H1 (cell line): ENCODE measurements at regions not wholly inside any gene's neighbourhood (a gene's known extent, or its start where the extent isn't known, plus 50 kb on each side); places are given as distances from the start of the nearest gene placed in this dataset.

Experiments
- CTCF ChIA-PET: fragments of 300-600 bp; sonication (Branson Sonifier 250); formaldehyde crosslinking; loops from one replicate; lab custom pipeline; 2021; ENCODE audit not compliant: partially characterized antibody; lab: Charles Lee
- POLR2A ChIA-PET: fragments of 300-600 bp; sonication (Branson Sonifier 250); formaldehyde crosslinking; loops from one replicate; lab custom pipeline; 2021; ENCODE audit warnings: inconsistent platforms; ENCODE audit not compliant: partially characterized antibody; lab: Charles Lee
- DNase-seq, 2 experiments: peaks; one replicate each; pipeline versions ENCODE4 v3.0.0 to v3.0.0-alpha.2; 2010 to 2022; ENCODE audit warnings: low spot score in 2 of 2, low read depth in 1 of 2, mixed read lengths in 1 of 2
- FAIRE-seq: peaks from 2 replicates; lab custom pipeline; 2011; peaks lifted over from hg19 to GRCh38; lab: Jason Lieb, UNC
- H2AFZ ChIP-seq: 2 replicates; pipeline ENCODE4 v1.8.1; 2012; ENCODE audit warnings: low read length, inconsistent platforms
- H2AK5ac ChIP-seq: 2 replicates; pipeline ENCODE4 v1.6.1; 2013; ENCODE audit warnings: low read depth, low read length
- H2BK120ac ChIP-seq: replicated peaks from 2 replicates; pipeline ENCODE3; 2013; ENCODE audit warnings: low read depth, low read length, inconsistent platforms
- H2BK12ac ChIP-seq: 2 replicates; pipeline ENCODE4 v1.6.1; 2013; ENCODE audit warnings: low read depth, low read length
- H2BK15ac ChIP-seq: 2 replicates; pipeline ENCODE4 v1.6.1; 2013; ENCODE audit warnings: low read length
- H2BK20ac ChIP-seq: 2 replicates; pipeline ENCODE4 v1.6.1; 2013; ENCODE audit warnings: low read length
- H2BK5ac ChIP-seq: 2 replicates; pipeline ENCODE4 v1.6.1; 2013; ENCODE audit warnings: low read depth, low read length
- H3K14ac ChIP-seq: 2 replicates; pipeline ENCODE4 v1.6.1; 2013; ENCODE audit warnings: inconsistent platforms; ENCODE audit not compliant: insufficient read length
- H3K18ac ChIP-seq: 2 replicates; pipeline ENCODE4 v1.6.1; 2013; ENCODE audit warnings: low read length; ENCODE audit errors: extremely low read depth
- H3K23ac ChIP-seq: 2 replicates; pipeline ENCODE4 v1.6.1; 2013; ENCODE audit warnings: inconsistent platforms; ENCODE audit not compliant: insufficient read length
- H3K23me2 ChIP-seq: 2 replicates; pipeline ENCODE4 v1.6.1; 2013; ENCODE audit warnings: low read depth, low read length
- H3K27ac ChIP-seq: 2 replicates; pipeline ENCODE4 v1.6.1; 2011; ENCODE audit warnings: low read depth, low read length, inconsistent platforms
- H3K27me3 ChIP-seq, 4 experiments: replicated peaks in 1 of 4; 1 replicate in 1 of 4; 2 replicates in 3 of 4; pipeline versions ENCODE4 v1.6.1 to v1.8.1; 2011 to 2013; ENCODE audit warnings: low read length in 3 of 4, mild to moderate bottlenecking in 3 of 4, inconsistent platforms in 2 of 4, mixed read lengths in 2 of 4, moderate library complexity in 1 of 4; ENCODE audit not compliant: control insufficient read depth in 3 of 4, insufficient read depth in 3 of 4; ENCODE audit errors: extremely low read depth in 1 of 4
- H3K36me3 ChIP-seq, 4 experiments: 2 replicates each; pipeline versions ENCODE4 v1.6.1 to v1.8.1; 2011 to 2013; ENCODE audit warnings: mild to moderate bottlenecking in 4 of 4, low read length in 3 of 4, moderate library complexity in 2 of 4, control low read depth in 1 of 4, inconsistent platforms in 1 of 4; ENCODE audit not compliant: insufficient read depth in 4 of 4, control insufficient read depth in 2 of 4
- H3K4ac ChIP-seq: replicated peaks from 2 replicates; pipeline ENCODE3; 2013; ENCODE audit warnings: low read length, low read depth, mixed read lengths, inconsistent platforms; ENCODE audit not compliant: insufficient read length
- H3K4me1 ChIP-seq, 4 experiments: replicated peaks in 1 of 4; 1 replicate in 1 of 4; 2 replicates in 3 of 4; pipeline versions ENCODE4 v1.6.1 to v1.8.1; 2011 to 2013; ENCODE audit warnings: low read length in 3 of 4, inconsistent platforms in 2 of 4, mixed read lengths in 1 of 4; ENCODE audit not compliant: insufficient read depth in 4 of 4, control insufficient read depth in 3 of 4
- H3K4me2 ChIP-seq, 2 experiments: 2 replicates each; pipeline versions ENCODE4 v1.6.1 to v1.8.1; 2011 to 2013; ENCODE audit warnings: low read depth in 2 of 2, low read length in 2 of 2, control low read depth in 1 of 2, inconsistent platforms in 1 of 2, mild to moderate bottlenecking in 1 of 2; ENCODE audit not compliant: insufficient read depth in 1 of 2
- H3K4me3 ChIP-seq, 4 experiments: fragments of 200-600, 300-600 bp in 1 of 4; sonication (generic), shearing (Covaris generic), sonication (Bioruptor Twin) in 1 of 4; 2 replicates each; pipeline versions ENCODE4 v1.5.1 to v1.8.1; 2011 to 2016; ENCODE audit warnings: low read length in 4 of 4, low read depth in 3 of 4, control low read depth in 2 of 4, inconsistent platforms in 2 of 4, mild to moderate bottlenecking in 2 of 4, mixed read lengths in 1 of 4, moderate library complexity in 1 of 4; ENCODE audit not compliant: insufficient read depth in 2 of 4; ENCODE audit errors: extremely low read depth in 1 of 4
- H3K56ac ChIP-seq: replicated peaks from 2 replicates; pipeline ENCODE3; 2013; ENCODE audit warnings: low read depth, mild to moderate bottlenecking, mixed read lengths, low read length, inconsistent platforms; ENCODE audit not compliant: insufficient read length
- H3K79me1 ChIP-seq: 2 replicates; pipeline ENCODE4 v1.6.1; 2013; ENCODE audit warnings: low read depth, low read length, control low read depth
- H3K79me2 ChIP-seq, 2 experiments: 2 replicates each; pipeline versions ENCODE4 v1.6.1 to v1.8.1; 2012 to 2013; ENCODE audit warnings: low read length in 2 of 2, mild to moderate bottlenecking in 2 of 2, inconsistent platforms in 1 of 2; ENCODE audit not compliant: insufficient read depth in 2 of 2, control insufficient read depth in 1 of 2
- H3K9ac ChIP-seq, 4 experiments: replicated peaks in 1 of 4; 1 replicate in 1 of 4; 2 replicates in 3 of 4; pipeline versions ENCODE4 v1.6.1 to v1.8.1; 2011 to 2013; ENCODE audit warnings: low read depth in 3 of 4, low read length in 3 of 4, control low read depth in 2 of 4, mild to moderate bottlenecking in 2 of 4, moderate library complexity in 2 of 4, inconsistent platforms in 1 of 4; ENCODE audit errors: extremely low read depth in 1 of 4
- H3K9me3 ChIP-seq, 2 experiments: 2 replicates each; pipeline versions ENCODE4 v1.6.1 to v1.8.1; 2012 to 2013; ENCODE audit warnings: mild to moderate bottlenecking in 2 of 2, moderate library complexity in 2 of 2, control low read depth in 1 of 2, inconsistent platforms in 1 of 2, low read depth in 1 of 2, low read length in 1 of 2, mixed read lengths in 1 of 2; ENCODE audit not compliant: insufficient read depth in 2 of 2
- H4K20me1 ChIP-seq, 2 experiments: replicated peaks in 1 of 2; 2 replicates each; pipeline versions ENCODE3 to v1.8.1; 2011 to 2013; ENCODE audit warnings: inconsistent platforms in 2 of 2, low read length in 2 of 2, mild to moderate bottlenecking in 1 of 2; ENCODE audit not compliant: insufficient read depth in 2 of 2, control insufficient read depth in 1 of 2
- H4K5ac ChIP-seq: 2 replicates; pipeline ENCODE4 v1.6.1; 2013; ENCODE audit warnings: low read length, low read depth, mixed read lengths, inconsistent platforms; ENCODE audit not compliant: insufficient read length
- H4K8ac ChIP-seq: 2 replicates; pipeline ENCODE4 v1.8.0; 2013; ENCODE audit warnings: mild to moderate bottlenecking, moderate library complexity, low read length, inconsistent platforms; ENCODE audit not compliant: insufficient read depth; ENCODE audit errors: extremely low read depth
- H4K91ac ChIP-seq: replicated peaks from 2 replicates; pipeline ENCODE3; 2013; ENCODE audit warnings: low read length, mixed read lengths, inconsistent platforms; ENCODE audit not compliant: insufficient read length
- ASH2L ChIP-seq: fragments of 200-600, 300-600 bp; sonication (generic); IDR thresholded peaks from one replicate; pipeline ENCODE4 v1.7.1; 2017; ENCODE audit warnings: low read length
- BACH1 ChIP-seq: IDR thresholded peaks from 2 replicates; pipeline ENCODE4 v1.6.1; 2012; ENCODE audit warnings: low read length, improper control_type of control experiment
- MAFK ChIP-seq: IDR thresholded peaks from 2 replicates; pipeline ENCODE4 v1.6.1; 2012; ENCODE audit warnings: low read depth, mild to moderate bottlenecking, improper control_type of control experiment, low read length
- NANOG ChIP-seq: IDR thresholded peaks from 2 replicates; pipeline ENCODE4 v1.6.1; 2011; ENCODE audit warnings: low read length, low read depth, mild to moderate bottlenecking, inconsistent platforms; ENCODE audit not compliant: insufficient read depth, poor library complexity, severe bottlenecking
- RAD21 ChIP-seq, 2 experiments: IDR thresholded peaks in 1 of 2; conservative IDR thresholded peaks in 1 of 2; 2 replicates each; pipeline ENCODE4 v1.6.1; 2011; ENCODE audit warnings: low read depth in 2 of 2, low read length in 2 of 2, improper control_type of control experiment in 1 of 2, inconsistent platforms in 1 of 2, mild to moderate bottlenecking in 1 of 2, moderate library complexity in 1 of 2
- TCF12 ChIP-seq: IDR thresholded peaks from 2 replicates; pipeline ENCODE4 v1.6.1; 2011; ENCODE audit warnings: low read depth, mild to moderate bottlenecking, low read length
- WGBS, 2 experiments: shearing (Covaris generic) in 1 of 2; methylation state at CpG; one replicate each; pipeline versions ENCODE4 v1.1.6 to v1.1.7; 2013 to 2015; ENCODE audit warnings: low lambda C conversion rate in 2 of 2, mixed read lengths in 2 of 2, inconsistent platforms in 1 of 2, low coverage in 1 of 2, missing lambda C conversion rate in 1 of 2; ENCODE audit not compliant: insufficient replicate concordance in 2 of 2, insufficient coverage in 1 of 2, insufficient read length in 1 of 2; ENCODE audit errors: extremely low coverage in 1 of 2, missing lambda C conversion rate in 1 of 2; 5-methylcytosine and 5-hydroxymethylcytosine counted together

GRCh38 chr3:192064959-192065358 is 604.0 kb downstream of the PYDC2 start:
- H3K9ac ChIP-seq: no peak overlapping the region
- H2AFZ ChIP-seq: no peak overlapping the region
- H3K56ac ChIP-seq: no peak overlapping the region
- no peaks in the 10 kb centered on the region for H3K79me1 ChIP-seq
- H3K4me2 ChIP-seq: no peak overlapping the region
- FAIRE-seq: no peak
- H4K91ac ChIP-seq: no peak overlapping the region
- H2BK20ac ChIP-seq: no peak overlapping the region
- no peaks in the 10 kb centered on the region for H3K79me2 ChIP-seq
- H3K27me3 ChIP-seq: no peaks in the 10 kb centered on the region
- no peak overlapping the region for H3K27ac ChIP-seq
- no peaks in the 10 kb centered on the region for H3K9me3 ChIP-seq
- no peak overlapping the region for H2AK5ac ChIP-seq
- H4K5ac ChIP-seq: no peak overlapping the region
- H2BK120ac ChIP-seq: no peak overlapping the region
- H3K4ac ChIP-seq: no peak overlapping the region
- no peak overlapping the region for H3K23ac ChIP-seq
- CTCF ChIA-PET: interaction anchor here (0.7 kb wide), 1 partner anchor 35 kb away, joined by 3 read pairs; no protein-coding TSS in a partner anchor
- no peak overlapping the region for H2BK12ac ChIP-seq
- no peak overlapping the region for H3K18ac ChIP-seq
- POLR2A ChIA-PET: no interaction called here
- no peaks in the 10 kb centered on the region for H3K36me3 ChIP-seq
- TF ChIP-seq MAFK (0 out of 2 replicates have a peak, but pooled peaks have one; percentile 17), ASH2L (no peak), BACH1 (no peak), RAD21 (IDR thresholded peaks at IDR 0.05 in 1 of 2, conservative IDR thresholded peaks at IDR 0.05 in 1 of 2; ENCODE audit: low read depth in 2 of 2, low read length in 2 of 2) (no peak), NANOG (no peak), TCF12 (no peak)
- TF ChIP-seq, all 59 proteins: peak for 1
- Histone ChIP-seq H3K23me2 (peaks cover 2% of the 10 kb centered on the region; the same call in 1 of the 2 replicates), H4K20me1 (no peaks in the 10 kb centered on the region), H2BK15ac (no peak overlapping the region), H3K4me3 (no peak overlapping the region), H4K8ac (no peak overlapping the region), H3K4me1 (no peaks in the 10 kb centered on the region), H2BK5ac (no peak overlapping the region), H3K14ac (no peak overlapping the region)
- WGBS, 2 experiments: 90% methylated on average over 1 of the region's 1 CpG; no CpG with 5 or more reads in 1 of the 2 experiments
- DNase-seq: no peak
